ACHN (cell line): ENCODE measurements at regions not wholly inside any gene's neighbourhood (a gene's known extent, or its start where the extent isn't known, plus 50 kb on each side); places are given as distances from the start of the nearest gene placed in this dataset.
A peak's percentile ranks its signal among the peaks of the same experiment; 100 is the strongest.

Experiments
- DNase-seq: peaks from one replicate; pipeline ENCODE4 v3.0.0-alpha.2; 2015
- in situ Hi-C: cut with HindIII; loops from 2 replicates; pipeline ENCODE4 v1.10.0; 2017; ENCODE audit warnings: low sequenced_read_pairs, low pct_ligation_motif_present, low pct_unique_long_range_greater_than_20kb

- in situ Hi-C loops: no loop called here
These were observed 145.1 kb downstream of the EFNB2 start for GRCh38 chr13:106390367-106390766.

GRCh38 chr13:106385654-106386053, 149.8 kb downstream of the EFNB2 start:
- in situ Hi-C loops: no loop called here
- no peak for DNase-seq

More at GRCh38 chr13:106390367-106390766, 145.1 kb downstream of the EFNB2 start:
- no peak for DNase-seq

GRCh38 chr13:106384516-106384915, 150.9 kb downstream of the EFNB2 start:
- in situ Hi-C loops: no loop called here
- no peak for DNase-seq

GRCh38 chr13:106383791-106384190, 151.7 kb downstream of the EFNB2 start:
- no peak for DNase-seq
- in situ Hi-C loops: no loop called here

GRCh38 chr13:106382534-106382933, 152.9 kb downstream of the EFNB2 start:
- in situ Hi-C loops: no loop called here
- DNase-seq: no peak

GRCh38 chr13:106381091-106381490, 154.4 kb downstream of the EFNB2 start:
- no peak for DNase-seq
- in situ Hi-C loops: no loop called here

GRCh38 chr13:106377931-106378662, 157.4 kb downstream of the EFNB2 start:
- in situ Hi-C loops: no loop called here
- DNase-seq: peak; percentile 40

GRCh38 chr13:106377341-106377740, 158.1 kb downstream of the EFNB2 start:
- in situ Hi-C loops: no loop called here
- DNase-seq: no peak

- in situ Hi-C loops: no loop called here
- DNase-seq: peak; percentile 86
These were observed 158.9 kb downstream of the EFNB2 start for GRCh38 chr13:106376401-106377112.

GRCh38 chr13:106375085-106375484, 160.4 kb downstream of the EFNB2 start:
- DNase-seq: no peak
- in situ Hi-C loops: no loop called here

GRCh38 chr13:106374631-106375030, 160.8 kb downstream of the EFNB2 start:
- no peak for DNase-seq
- in situ Hi-C loops: no loop called here

- in situ Hi-C loops: no loop called here
- DNase-seq: no peak
These were observed 161.4 kb downstream of the EFNB2 start for GRCh38 chr13:106373989-106374572.

- in situ Hi-C loops: no loop called here
- no peak for DNase-seq
These were observed 162.0 kb downstream of the EFNB2 start for GRCh38 chr13:106373304-106373988.

GRCh38 chr13:106372199-106373155, 163.0 kb downstream of the EFNB2 start:
- no peak for DNase-seq
- in situ Hi-C loops: no loop called here

GRCh38 chr13:106371024-106371423, 164.4 kb downstream of the EFNB2 start:
- in situ Hi-C loops: no loop called here
- no peak for DNase-seq

GRCh38 chr13:106369858-106370257, 165.6 kb downstream of the EFNB2 start:
- in situ Hi-C loops: no loop called here
- no peak for DNase-seq

- in situ Hi-C loops: no loop called here
- no peak for DNase-seq
These were observed 166.4 kb downstream of the EFNB2 start for GRCh38 chr13:106369091-106369490.

GRCh38 chr13:106367361-106367971, 168.0 kb downstream of the EFNB2 start:
- in situ Hi-C loops: no loop called here
- DNase-seq: no peak
